Neural progenitor cell (in vitro differentiated cells): ENCODE measurements at regions not wholly inside any gene's neighbourhood (a gene's known extent, or its start where the extent isn't known, plus 50 kb on each side); places are given as distances from the start of the nearest gene placed in this dataset.

Experiments used
- DNase-seq: peaks from one replicate; pipeline ENCODE4 v3.0.0-alpha.2; 2016; ENCODE audit warnings: low spot score
- H2AFZ ChIP-seq: fragments of 200-600 bp; sonication (generic); replicated peaks from 2 replicates; pipeline ENCODE4 v1.6.1; 2016; ENCODE audit warnings: antibody characterized with exemption
- H3F3A ChIP-seq: fragments of 200-600 bp; sonication (generic); 2 replicates; pipeline ENCODE4 v1.6.1; 2016; ENCODE audit warnings: antibody characterized with exemption, low read depth
- H3K27ac ChIP-seq: fragments of 200-600 bp; sonication (generic); 2 replicates; pipeline ENCODE4 v1.5.1; 2016; ENCODE audit warnings: mild to moderate bottlenecking
- H3K27me3 ChIP-seq: fragments of 200-600 bp; sonication (generic); 2 replicates; pipeline ENCODE4 v1.6.1; 2016; ENCODE audit warnings: mild to moderate bottlenecking, moderate library complexity
- H3K36me3 ChIP-seq: fragments of 200-600 bp; sonication (generic); 2 replicates; pipeline ENCODE4 v1.5.1; 2016
- H3K4me1 ChIP-seq: fragments of 200-600 bp; sonication (generic); 2 replicates; pipeline ENCODE4 v1.6.1; 2016; ENCODE audit warnings: mixed run types
- H3K4me2 ChIP-seq: fragments of 200-600 bp; sonication (generic); 2 replicates; pipeline ENCODE4 v1.6.1; 2016
- H3K4me3 ChIP-seq: fragments of 200-600 bp; sonication (generic); 2 replicates; pipeline ENCODE4 v1.5.1; 2016
- H3K79me2 ChIP-seq: fragments of 200-600 bp; sonication (generic); 2 replicates; pipeline ENCODE4 v1.6.1; 2016; ENCODE audit warnings: low read depth
- H3K9ac ChIP-seq: fragments of 200-600 bp; sonication (generic); 2 replicates; pipeline ENCODE4 v1.6.1; 2016
- H3K9me3 ChIP-seq: fragments of 200-600 bp; sonication (generic); 2 replicates; pipeline ENCODE4 v1.5.1; 2016; ENCODE audit warnings: low read depth
- H4K20me1 ChIP-seq: fragments of 200-600 bp; sonication (generic); 2 replicates; pipeline ENCODE4 v1.6.1; 2016; ENCODE audit warnings: low read depth
- H3K27ac Mint-ChIP-seq: 3 replicates; pipeline ENCODE4 v1.8.0; 2021; ENCODE audit warnings: mixed read lengths
- H3K27me3 Mint-ChIP-seq: 2 replicates; pipeline ENCODE4 v1.8.0; 2022; ENCODE audit warnings: low read depth, mild to moderate bottlenecking, inconsistent platforms, moderate library complexity, mixed read lengths; ENCODE audit not compliant: insufficient read depth
- H3K36me3 Mint-ChIP-seq: 3 replicates; pipeline ENCODE4 v1.8.0; 2021; ENCODE audit warnings: mixed read lengths
- H3K4me1 Mint-ChIP-seq: 3 replicates; pipeline ENCODE4 v1.8.0; 2021; ENCODE audit warnings: mixed read lengths
- H3K4me3 Mint-ChIP-seq: 3 replicates; pipeline ENCODE4 v1.8.0; 2021; ENCODE audit warnings: mild to moderate bottlenecking, moderate library complexity, mixed read lengths
- H3K9me3 Mint-ChIP-seq: 3 replicates; pipeline ENCODE4 v1.8.0; 2020; ENCODE audit warnings: mixed read lengths
- EZH2 ChIP-seq: fragments of 200-600 bp; sonication (generic); IDR thresholded peaks from 2 replicates; pipeline ENCODE4 v1.6.1; 2017; ENCODE audit warnings: antibody characterized with exemption, mild to moderate bottlenecking, moderate library complexity
- EZH2phosphoT487 ChIP-seq: fragments of 200-600 bp; sonication (generic); IDR thresholded peaks from 2 replicates; pipeline ENCODE4 v1.6.1; 2017; ENCODE audit warnings: antibody characterized with exemption
- TF ChIP-seq, protein P1 (sequence below): fragments of 200-600 bp; sonication (generic); IDR thresholded peaks from 2 replicates; pipeline ENCODE4 v1.5.1; 2017; ENCODE audit warnings: antibody characterized with exemption, mild to moderate bottlenecking

DNA sequence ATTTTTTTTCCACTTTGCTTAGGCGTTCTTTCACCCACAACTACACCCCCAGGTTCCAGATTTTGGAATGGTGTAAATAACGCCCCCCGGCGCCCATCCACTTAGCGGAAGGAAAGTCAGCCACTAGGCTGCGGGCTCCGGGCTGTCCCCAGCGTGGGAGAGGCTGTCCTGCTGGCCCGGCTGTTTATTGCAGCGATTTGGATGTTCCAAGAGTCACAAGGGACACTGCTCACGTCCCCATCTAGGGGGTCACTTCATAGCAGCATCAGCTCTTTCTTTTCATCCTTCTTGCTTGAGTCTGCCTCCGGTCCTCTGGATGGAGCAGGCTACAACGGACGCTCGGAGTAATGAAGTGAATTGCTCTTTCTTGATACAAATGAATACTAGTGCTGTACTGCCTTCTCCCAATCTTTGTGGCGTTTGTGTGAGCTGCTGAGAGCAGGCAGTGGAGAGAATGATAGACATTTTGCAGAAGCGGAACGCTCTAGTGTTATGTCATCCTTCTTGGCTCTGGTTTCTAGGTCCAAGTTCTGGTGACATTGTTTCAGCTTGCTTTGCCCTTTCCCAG lies 50.7 kb upstream of the PAIP2B start:
- peak overlapping the region; percentile 51 for H3K4me3 ChIP-seq
- H3K4me2 ChIP-seq: peak overlapping the region; percentile 77
- peaks cover 70% of the 10 kb centered on the region for H3K27me3 ChIP-seq
- peaks cover 6% of the 10 kb centered on the region for H3K27me3 Mint-ChIP-seq
- H3K27ac Mint-ChIP-seq: no peak overlapping the region
- peak overlapping the region; percentile 91 for H2AFZ ChIP-seq
- peaks cover 7% of the 10 kb centered on the region for H3K9me3 ChIP-seq
- no peak overlapping the region for H3K9ac ChIP-seq
- H3K4me3 Mint-ChIP-seq: peak overlapping the region; percentile 82
- H3F3A ChIP-seq: peaks cover 22% of the 10 kb centered on the region
- peaks cover 9% of the 10 kb centered on the region for H3K4me1 ChIP-seq
- H3K36me3 ChIP-seq: no peaks in the 10 kb centered on the region
- peaks cover 14% of the 10 kb centered on the region for H4K20me1 ChIP-seq
- H3K79me2 ChIP-seq: no peaks in the 10 kb centered on the region
- peaks cover 10% of the 10 kb centered on the region for H3K9me3 Mint-ChIP-seq
- H3K27ac ChIP-seq: no peak overlapping the region
- H3K4me1 Mint-ChIP-seq: peaks cover 11% of the 10 kb centered on the region
- no peak for TF ChIP-seq EZH2
- TF ChIP-seq, protein P1, sequence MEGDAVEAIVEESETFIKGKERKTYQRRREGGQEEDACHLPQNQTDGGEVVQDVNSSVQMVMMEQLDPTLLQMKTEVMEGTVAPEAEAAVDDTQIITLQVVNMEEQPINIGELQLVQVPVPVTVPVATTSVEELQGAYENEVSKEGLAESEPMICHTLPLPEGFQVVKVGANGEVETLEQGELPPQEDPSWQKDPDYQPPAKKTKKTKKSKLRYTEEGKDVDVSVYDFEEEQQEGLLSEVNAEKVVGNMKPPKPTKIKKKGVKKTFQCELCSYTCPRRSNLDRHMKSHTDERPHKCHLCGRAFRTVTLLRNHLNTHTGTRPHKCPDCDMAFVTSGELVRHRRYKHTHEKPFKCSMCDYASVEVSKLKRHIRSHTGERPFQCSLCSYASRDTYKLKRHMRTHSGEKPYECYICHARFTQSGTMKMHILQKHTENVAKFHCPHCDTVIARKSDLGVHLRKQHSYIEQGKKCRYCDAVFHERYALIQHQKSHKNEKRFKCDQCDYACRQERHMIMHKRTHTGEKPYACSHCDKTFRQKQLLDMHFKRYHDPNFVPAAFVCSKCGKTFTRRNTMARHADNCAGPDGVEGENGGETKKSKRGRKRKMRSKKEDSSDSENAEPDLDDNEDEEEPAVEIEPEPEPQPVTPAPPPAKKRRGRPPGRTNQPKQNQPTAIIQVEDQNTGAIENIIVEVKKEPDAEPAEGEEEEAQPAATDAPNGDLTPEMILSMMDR: peak; percentile 63
- peak; percentile 87 for DNase-seq
- H3K36me3 Mint-ChIP-seq: no peaks in the 10 kb centered on the region

DNA sequence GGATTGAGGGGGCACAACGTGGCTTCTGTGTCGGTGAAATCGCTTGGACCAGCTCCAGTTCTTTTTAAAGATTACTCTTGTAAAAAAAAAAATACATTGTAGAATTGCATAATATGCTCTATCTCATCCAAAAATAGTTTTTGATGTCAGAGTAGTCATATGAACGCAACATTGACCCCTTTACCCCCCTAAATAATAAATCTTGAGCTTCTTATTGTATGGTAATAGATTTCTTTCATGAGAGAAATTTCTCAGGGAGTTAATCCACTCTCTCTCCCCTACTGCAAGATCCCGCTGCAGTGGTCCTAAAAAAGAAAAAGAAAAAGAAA lies 50.2 kb upstream of the PAIP2B start:
- H3K9me3 Mint-ChIP-seq: peaks cover 10% of the 10 kb centered on the region
- peaks cover 75% of the 10 kb centered on the region for H3K27me3 ChIP-seq
- peaks cover 14% of the 10 kb centered on the region for H4K20me1 ChIP-seq
- TF ChIP-seq EZH2: peak; percentile 13
- TF ChIP-seq, protein P1: no peak
- H2AFZ ChIP-seq: peak overlapping the region; percentile 71
- H3K4me3 Mint-ChIP-seq: peak overlapping the region; percentile 82
- peaks cover 9% of the 10 kb centered on the region for H3K4me1 ChIP-seq
- peaks cover 22% of the 10 kb centered on the region for H3F3A ChIP-seq
- DNase-seq: no peak
- no peak overlapping the region for H3K27ac ChIP-seq
- H3K27ac Mint-ChIP-seq: no peak overlapping the region
- peak overlapping the region; percentile 51 for H3K4me3 ChIP-seq
- H3K9me3 ChIP-seq: peaks cover 7% of the 10 kb centered on the region
- no peaks in the 10 kb centered on the region for H3K36me3 Mint-ChIP-seq
- no peaks in the 10 kb centered on the region for H3K36me3 ChIP-seq
- H3K9ac ChIP-seq: no peak overlapping the region
- H3K4me1 Mint-ChIP-seq: peaks cover 11% of the 10 kb centered on the region
- H3K27me3 Mint-ChIP-seq: peaks cover 6% of the 10 kb centered on the region
- H3K79me2 ChIP-seq: no peaks in the 10 kb centered on the region
- peak overlapping the region; percentile 77 for H3K4me2 ChIP-seq

DNA sequence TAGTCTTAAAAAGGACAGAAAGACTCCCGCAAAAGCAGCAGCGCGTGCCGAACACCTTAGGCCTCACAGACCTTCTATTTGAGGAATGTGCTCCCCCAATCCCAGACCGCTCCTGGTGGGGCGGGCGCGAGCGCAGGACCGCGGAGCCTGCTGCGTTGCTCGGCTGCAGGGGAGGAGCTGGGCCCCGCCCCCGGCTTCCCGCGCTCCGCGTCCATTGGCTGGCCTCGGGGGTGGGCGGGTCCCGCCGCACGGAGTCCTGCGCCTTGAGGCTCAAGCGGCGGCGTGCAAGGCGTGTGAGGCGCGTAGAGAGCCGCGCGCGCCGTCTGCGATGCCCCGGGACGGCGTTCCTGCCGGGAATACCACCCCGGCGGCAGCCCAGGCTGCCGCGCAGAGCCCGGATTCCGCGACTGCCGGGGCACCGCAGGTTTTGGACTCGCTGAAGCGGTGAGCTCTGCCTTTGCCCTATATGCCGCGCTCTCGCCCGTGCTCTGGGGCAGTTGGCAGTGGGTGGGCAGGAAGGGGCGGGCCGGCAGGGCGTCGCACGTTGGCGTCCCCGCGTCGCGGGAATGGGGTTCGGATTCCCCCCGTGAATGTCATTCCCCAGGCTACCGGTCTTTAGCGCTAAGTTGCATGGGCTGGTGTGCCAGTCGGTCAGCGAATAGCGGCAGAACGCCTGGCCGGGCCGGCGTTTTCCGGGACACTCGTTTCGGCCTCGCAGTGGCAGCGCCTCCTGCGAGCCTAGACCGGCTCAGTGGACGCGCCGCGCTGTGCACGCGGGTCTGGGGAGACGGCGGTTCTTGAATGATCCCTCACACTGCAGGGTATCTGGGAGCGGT lies 49.6 kb upstream of the PAIP2B start:
- H3K4me1 Mint-ChIP-seq: peaks cover 11% of the 10 kb centered on the region
- H3K4me3 ChIP-seq: peak overlapping the region; percentile 51
- H3K79me2 ChIP-seq: no peaks in the 10 kb centered on the region
- peak overlapping the region; percentile 77 for H3K4me2 ChIP-seq
- peaks cover 7% of the 10 kb centered on the region for H3K9me3 ChIP-seq
- H3F3A ChIP-seq: peaks cover 22% of the 10 kb centered on the region
- peak overlapping the region; percentile 71 for H2AFZ ChIP-seq
- peak overlapping the region; percentile 82 for H3K4me3 Mint-ChIP-seq
- peaks cover 6% of the 10 kb centered on the region for H3K27me3 Mint-ChIP-seq
- no peaks in the 10 kb centered on the region for H3K36me3 Mint-ChIP-seq
- H3K27ac Mint-ChIP-seq: no peak overlapping the region
- peak; percentile 96 for DNase-seq
- peaks cover 14% of the 10 kb centered on the region for H4K20me1 ChIP-seq
- no peaks in the 10 kb centered on the region for H3K36me3 ChIP-seq
- H3K27me3 ChIP-seq: peaks cover 75% of the 10 kb centered on the region
- TF ChIP-seq EZH2 (peak; percentile 59), EZH2phosphoT487 (no peak)
- H3K27ac ChIP-seq: no peak overlapping the region
- no peak overlapping the region for H3K9ac ChIP-seq
- H3K4me1 ChIP-seq: peaks cover 9% of the 10 kb centered on the region
- peaks cover 12% of the 10 kb centered on the region for H3K9me3 Mint-ChIP-seq
